22Rv1 (cell line): ENCODE measurements at regions not wholly inside any gene's neighbourhood (a gene's known extent, or its start where the extent isn't known, plus 50 kb on each side); places are given as distances from the start of the nearest gene placed in this dataset.

Source experiments
- CTCF ChIP-seq: fragments of 450-650 bp; IDR thresholded peaks from 2 replicates; pipeline ENCODE4 v1.5.1; 2017; ENCODE audit warnings: mild to moderate bottlenecking
- ZFX ChIP-seq: fragments of 450-650 bp; IDR thresholded peaks from 2 replicates; pipeline ENCODE4 v1.6.1; 2017; ENCODE audit warnings: antibody characterized with exemption, borderline replicate concordance

DNA sequence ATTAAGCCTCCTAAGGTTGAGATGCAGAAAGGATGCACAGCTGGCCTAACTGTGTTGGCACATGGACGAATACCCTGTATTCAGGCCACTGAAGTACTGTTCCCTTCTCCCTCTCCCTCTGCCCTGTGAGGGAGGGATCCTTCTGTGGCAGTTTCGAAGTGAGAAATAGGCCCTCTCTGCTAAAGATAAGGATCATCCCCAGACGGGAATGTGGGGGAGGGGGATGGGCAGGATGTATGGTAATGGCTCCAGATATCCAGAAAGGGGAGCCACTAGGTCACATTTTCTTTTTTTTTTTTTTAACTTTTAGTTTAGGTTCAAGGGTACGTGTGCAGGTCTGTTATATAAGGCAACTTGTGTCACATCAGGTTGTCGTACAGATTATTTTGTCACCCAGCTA lies 463.1 kb downstream of the TBL1XR1 start:
- no peak for TF ChIP-seq CTCF
- no peak for TF ChIP-seq ZFX
